HEK293 (cell line): ENCODE measurements at regions not wholly inside any gene's neighbourhood (a gene's known extent, or its start where the extent isn't known, plus 50 kb on each side); places are given as distances from the start of the nearest gene placed in this dataset.
"Not testable (repeated sequence)": the region's sequence is repeated elsewhere in the genome, so short reads cannot be mapped to it uniquely, and the experiment has no call there.

Source experiments
- CTCF ChIA-PET: fragments of 350-600 bp; formaldehyde crosslinking; extraction: SDS; loops from one replicate; lab custom pipeline; 2021; ENCODE audit warnings: antibody characterized with exemption; lab: Yijun Ruan, JAX
- POLR2A ChIA-PET: fragments of 300-600 bp; formaldehyde crosslinking; extraction: SDS; loops from one replicate; lab custom pipeline; 2020; ENCODE audit warnings: antibody characterized with exemption, inconsistent platforms; lab: Yijun Ruan, JAX
- H3K27ac ChIP-seq: fragments of 200-500 bp; sonication (Bioruptor generic); 2 replicates; pipeline ENCODE4 v1.5.1; 2014; ENCODE audit warnings: low read depth, low read length, control low read depth, inconsistent platforms; ENCODE audit errors: extremely low read depth
- H3K36me3 ChIP-seq, 2 experiments: fragments of 200-500 bp in 1 of 2; sonication (Bioruptor generic) in 1 of 2; 1 replicate in 1 of 2; 2 replicates in 1 of 2; pipeline ENCODE4 v1.5.1; 2014 to 2017; ENCODE audit warnings: inconsistent platforms in 2 of 2, low read length in 2 of 2; ENCODE audit not compliant: control insufficient read depth in 2 of 2, insufficient read depth in 1 of 2
- H3K4me1 ChIP-seq: fragments of 200-500 bp; sonication (Bioruptor generic); 2 replicates; pipeline ENCODE4 v1.5.1; 2014; ENCODE audit warnings: mild to moderate bottlenecking, low read length, inconsistent platforms; ENCODE audit not compliant: control insufficient read depth, insufficient read depth
- H3K4me3 ChIP-seq: 2 replicates; pipeline ENCODE4 v1.5.1; 2011; ENCODE audit warnings: low read depth, mild to moderate bottlenecking, control low read depth, low read length, moderate library complexity
- H3K9me3 ChIP-seq: fragments of 200-500 bp; sonication (Bioruptor generic); 2 replicates; pipeline ENCODE4 v1.5.1; 2014; ENCODE audit warnings: low read depth, low read length, inconsistent platforms; ENCODE audit not compliant: control insufficient read depth, insufficient read depth
- GLI4 ChIP-seq: fragments of 450-650 bp; formaldehyde crosslinking; IDR thresholded peaks from 2 replicates; pipeline ENCODE4 v1.5.1; 2016; ENCODE audit warnings: missing biosample characterization, missing genetic modification characterization
- MYNN ChIP-seq: fragments of 450-650 bp; formaldehyde crosslinking; IDR thresholded peaks from 2 replicates; pipeline ENCODE4 v1.5.1; 2016; ENCODE audit warnings: missing biosample characterization, missing genetic modification characterization, borderline replicate concordance
- PRDM1 ChIP-seq: fragments of 450-650 bp; formaldehyde crosslinking; IDR thresholded peaks from 2 replicates; pipeline ENCODE4; 2016; ENCODE audit warnings: missing biosample characterization, missing genetic modification characterization
- SCRT1 ChIP-seq: fragments of 450-650 bp; formaldehyde crosslinking; IDR thresholded peaks from 2 replicates; pipeline ENCODE4 v1.5.1; 2016; ENCODE audit warnings: missing biosample characterization, missing genetic modification characterization, borderline replicate concordance
- SCRT2 ChIP-seq: fragments of 450-650 bp; formaldehyde crosslinking; IDR thresholded peaks from 2 replicates; pipeline ENCODE4 v1.5.1; 2016; ENCODE audit warnings: missing biosample characterization, missing genetic modification characterization
- SP2 ChIP-seq: fragments of 450-650 bp; formaldehyde crosslinking; IDR thresholded peaks from 2 replicates; pipeline ENCODE4 v1.5.1; 2016; ENCODE audit warnings: missing biosample characterization, missing genetic modification characterization
- ZBTB1 ChIP-seq: fragments of 450-650 bp; formaldehyde crosslinking; IDR thresholded peaks from 2 replicates; pipeline ENCODE4 v1.5.1; 2016; ENCODE audit warnings: missing biosample characterization, missing genetic modification characterization
- ZEB2 ChIP-seq: fragments of 450-650 bp; formaldehyde crosslinking; IDR thresholded peaks from 2 replicates; pipeline ENCODE4 v1.5.1; 2016; ENCODE audit warnings: missing biosample characterization, missing genetic modification characterization
- ZNF112 ChIP-seq: fragments of 450-650 bp; formaldehyde crosslinking; IDR thresholded peaks from 2 replicates; pipeline ENCODE4 v1.5.0; 2017; ENCODE audit warnings: missing biosample characterization, missing genetic modification characterization
- ZNF146 ChIP-seq: fragments of 450-650 bp; formaldehyde crosslinking; IDR thresholded peaks from 2 replicates; pipeline ENCODE4 v1.5.1; 2016; ENCODE audit warnings: missing biosample characterization, missing genetic modification characterization
- ZNF16 ChIP-seq: fragments of 450-650 bp; formaldehyde crosslinking; IDR thresholded peaks from 2 replicates; pipeline ENCODE4 v1.5.1; 2016; ENCODE audit warnings: low read depth, missing biosample characterization, missing genetic modification characterization
- ZNF2 ChIP-seq: fragments of 450-650 bp; formaldehyde crosslinking; IDR thresholded peaks from 2 replicates; pipeline ENCODE4 v1.5.1; 2016; ENCODE audit warnings: missing biosample characterization, missing genetic modification characterization
- ZNF341 ChIP-seq: fragments of 450-650 bp; formaldehyde crosslinking; IDR thresholded peaks from 2 replicates; pipeline ENCODE4; 2016; ENCODE audit warnings: low read depth, missing biosample characterization, missing genetic modification characterization
- ZNF423 ChIP-seq: fragments of 450-650 bp; formaldehyde crosslinking; IDR thresholded peaks from 2 replicates; pipeline ENCODE4 v1.5.1; 2016; ENCODE audit warnings: missing biosample characterization, missing genetic modification characterization
- ZNF473 ChIP-seq: fragments of 450-650 bp; formaldehyde crosslinking; IDR thresholded peaks from 2 replicates; pipeline ENCODE4 v1.5.1; 2017; ENCODE audit warnings: missing biosample characterization, missing genetic modification characterization
- ZNF501 ChIP-seq: fragments of 450-650 bp; formaldehyde crosslinking; IDR thresholded peaks from 2 replicates; pipeline ENCODE4 v1.5.1; 2016; ENCODE audit warnings: missing biosample characterization, missing genetic modification characterization
- ZNF549 ChIP-seq: fragments of 450-650 bp; IDR thresholded peaks from 2 replicates; pipeline ENCODE4 v1.5.1; 2018; ENCODE audit warnings: missing biosample characterization, missing genetic modification characterization, mild to moderate bottlenecking, inconsistent platforms, moderate library complexity
- ZNF558 ChIP-seq: fragments of 450-650 bp; formaldehyde crosslinking; IDR thresholded peaks from 2 replicates; pipeline ENCODE4 v1.5.1; 2016; ENCODE audit warnings: missing biosample characterization, missing genetic modification characterization
- ZNF561 ChIP-seq: fragments of 450-650 bp; IDR thresholded peaks from 2 replicates; pipeline ENCODE4 v1.5.1; 2018; ENCODE audit warnings: missing biosample characterization, missing genetic modification characterization, borderline replicate concordance
- ZNF747 ChIP-seq: fragments of 450-650 bp; formaldehyde crosslinking; IDR thresholded peaks from 2 replicates; pipeline ENCODE4 v1.5.1; 2016; ENCODE audit warnings: missing biosample characterization, missing genetic modification characterization
- ZNF830 ChIP-seq: fragments of 450-650 bp; IDR thresholded peaks from 2 replicates; pipeline ENCODE4 v1.5.0; 2018; ENCODE audit warnings: missing biosample characterization, missing genetic modification characterization, low read depth, mild to moderate bottlenecking, moderate library complexity
- TF ChIP-seq, protein P1 (sequence below): fragments of 450-650 bp; formaldehyde crosslinking; IDR thresholded peaks from 2 replicates; pipeline ENCODE4 v1.5.1; 2016; ENCODE audit warnings: missing biosample characterization, missing genetic modification characterization
- TF ChIP-seq, protein P2 (sequence below): fragments of 450-650 bp; formaldehyde crosslinking; IDR thresholded peaks from 2 replicates; pipeline ENCODE4 v1.5.1; 2016; ENCODE audit warnings: missing biosample characterization, missing genetic modification characterization
- TF ChIP-seq, protein P3 (sequence below): fragments of 450-650 bp; formaldehyde crosslinking; IDR thresholded peaks from 2 replicates; pipeline ENCODE4 v1.5.1; 2016; ENCODE audit warnings: missing biosample characterization, missing genetic modification characterization

DNA sequence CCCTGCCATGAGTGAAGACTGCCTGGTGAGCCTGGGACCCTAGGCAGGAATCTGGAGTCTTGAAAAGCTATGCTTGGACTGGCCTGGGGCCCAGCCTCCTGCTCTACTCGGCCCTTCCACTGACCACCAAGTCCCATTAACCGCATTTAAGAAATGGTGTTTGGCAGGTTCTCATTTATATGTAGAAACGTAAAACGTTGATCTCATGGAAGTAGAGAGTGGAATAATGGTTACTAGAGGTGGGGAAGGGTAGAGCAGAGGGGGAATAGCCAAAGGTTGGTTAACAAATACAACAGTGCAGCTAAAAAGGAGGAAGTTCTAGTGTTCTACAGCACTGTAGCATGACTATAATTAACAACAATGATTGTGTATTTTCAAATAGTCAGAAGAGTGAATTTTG lies 72.9 kb upstream of the EED start (continued):
- TF ChIP-seq ZNF558 (tag by site-specific recombination) (no peak), ZNF112 (no peak), ZNF473 (no peak)
- TF ChIP-seq, all 188 proteins: peak for 0

DNA sequence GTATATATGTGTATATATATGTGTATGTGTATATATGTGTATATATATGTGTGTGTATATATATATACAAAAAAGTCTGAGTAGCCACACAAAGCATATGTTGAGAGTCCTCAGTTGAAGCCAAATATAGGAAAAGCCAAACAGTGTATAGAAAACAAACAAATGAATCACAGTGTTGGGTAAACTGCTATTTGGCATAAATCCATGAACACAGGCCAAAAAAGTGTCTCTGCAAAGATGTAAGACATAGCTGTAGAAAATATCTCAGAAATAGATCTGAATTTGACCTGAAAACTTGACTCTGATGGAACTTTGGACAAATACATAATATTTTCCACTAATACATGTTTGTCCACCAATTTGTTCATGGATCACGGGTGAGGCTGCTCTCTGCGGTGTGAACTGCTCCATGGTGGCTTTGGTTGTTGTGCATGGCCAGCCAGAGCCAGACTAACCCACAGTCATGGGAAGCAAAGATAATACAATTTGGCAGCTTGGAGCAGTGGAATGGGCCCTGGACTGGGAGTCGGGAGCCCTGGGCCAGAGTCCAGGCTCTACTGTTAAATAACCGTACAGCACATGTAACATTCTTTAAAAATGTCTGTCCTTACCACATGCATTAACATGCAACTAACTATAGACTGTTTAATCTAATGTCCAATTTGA lies 76.9 kb upstream of the EED start:
- Histone ChIP-seq H3K4me3 (no peak overlapping the region), H3K36me3 (no peaks in the 10 kb centered on the region), H3K27ac (no peak overlapping the region), H3K4me1 (no peaks in the 10 kb centered on the region), H3K9me3 (no peaks in the 10 kb centered on the region)
- no peak for TF ChIP-seq ZNF558 (tag by site-specific recombination)
- POLR2A ChIA-PET: no interaction called here
- CTCF ChIA-PET: interaction anchor here (0.6 kb wide), 2 partner anchors 11 to 28 kb away, joined by 5 read pairs; no protein-coding TSS in a partner anchor

DNA sequence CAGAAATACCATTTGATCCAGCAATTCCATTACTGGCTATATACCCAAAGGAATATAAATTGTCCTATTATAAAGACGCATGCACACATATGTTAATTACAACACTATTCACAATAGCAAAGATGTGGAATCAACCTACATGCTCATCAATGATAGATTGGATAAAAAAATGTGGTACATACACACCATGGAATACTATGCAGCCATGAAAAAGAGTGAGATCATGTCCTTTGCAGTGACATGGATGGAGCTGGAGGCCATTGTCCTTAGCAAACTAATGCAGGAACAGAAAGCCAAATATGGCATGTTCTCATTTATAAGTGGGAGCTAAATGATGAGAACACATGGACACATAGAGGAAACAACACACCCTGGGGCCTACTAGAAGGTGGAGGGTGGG lies 78.3 kb upstream of the EED start:
- TF ChIP-seq, protein P1, sequence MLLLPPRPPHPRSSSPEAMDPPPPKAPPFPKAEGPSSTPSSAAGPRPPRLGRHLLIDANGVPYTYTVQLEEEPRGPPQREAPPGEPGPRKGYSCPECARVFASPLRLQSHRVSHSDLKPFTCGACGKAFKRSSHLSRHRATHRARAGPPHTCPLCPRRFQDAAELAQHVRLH (tag by site-specific recombination): peak; percentile 57; the same call in 1 of the 2 replicates
- peak; percentile 97 for TF ChIP-seq ZNF146
- POLR2A ChIA-PET, H3K4me1 ChIP-seq, H3K27ac ChIP-seq, H3K36me3 ChIP-seq, H3K9me3 ChIP-seq, H3K4me3 ChIP-seq: not testable (repeated sequence)
- CTCF ChIA-PET: interaction anchor here (0.6 kb wide), 1 partner anchor 31 kb away, joined by 3 read pairs; no protein-coding TSS in a partner anchor

DNA sequence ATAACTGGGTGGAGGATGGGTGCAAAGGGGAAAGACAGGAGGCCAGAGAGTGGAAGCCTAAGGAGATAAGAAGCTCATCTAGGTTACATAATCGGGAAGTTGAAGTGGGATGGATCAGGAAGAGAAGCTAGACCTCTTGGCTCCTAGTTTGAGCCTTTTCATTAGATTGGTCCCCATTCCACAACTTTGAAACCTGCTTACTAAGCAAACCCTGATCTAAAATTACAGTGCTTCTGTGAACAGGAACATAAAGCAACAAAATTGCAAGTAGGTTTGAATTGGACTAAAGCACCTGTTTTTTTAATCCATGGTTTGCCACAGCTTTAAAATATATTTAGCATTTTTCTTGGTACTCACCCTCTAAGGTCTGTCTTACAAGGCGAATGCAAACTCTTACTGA lies 80.4 kb upstream of the EED start:
- no peak overlapping the region for H3K4me3 ChIP-seq
- no peak for TF ChIP-seq MYNN (tag by site-specific recombination)
- TF ChIP-seq ZNF16 (tag by site-specific recombination): no peak
- TF ChIP-seq SP2 (tag by site-specific recombination): no peak
- no peak for TF ChIP-seq ZNF747 (tag by site-specific recombination)
- TF ChIP-seq ZNF549: no peak
- no peak for TF ChIP-seq ZNF501 (tag by site-specific recombination)
- TF ChIP-seq PRDM1 (tag by site-specific recombination): no peak
- TF ChIP-seq, protein P1 (tag by site-specific recombination): no peak
- TF ChIP-seq, protein P2, sequence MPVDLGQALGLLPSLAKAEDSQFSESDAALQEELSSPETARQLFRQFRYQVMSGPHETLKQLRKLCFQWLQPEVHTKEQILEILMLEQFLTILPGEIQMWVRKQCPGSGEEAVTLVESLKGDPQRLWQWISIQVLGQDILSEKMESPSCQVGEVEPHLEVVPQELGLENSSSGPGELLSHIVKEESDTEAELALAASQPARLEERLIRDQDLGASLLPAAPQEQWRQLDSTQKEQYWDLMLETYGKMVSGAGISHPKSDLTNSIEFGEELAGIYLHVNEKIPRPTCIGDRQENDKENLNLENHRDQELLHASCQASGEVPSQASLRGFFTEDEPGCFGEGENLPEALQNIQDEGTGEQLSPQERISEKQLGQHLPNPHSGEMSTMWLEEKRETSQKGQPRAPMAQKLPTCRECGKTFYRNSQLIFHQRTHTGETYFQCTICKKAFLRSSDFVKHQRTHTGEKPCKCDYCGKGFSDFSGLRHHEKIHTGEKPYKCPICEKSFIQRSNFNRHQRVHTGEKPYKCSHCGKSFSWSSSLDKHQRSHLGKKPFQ: no peak
- no peak for TF ChIP-seq SCRT1 (tag by site-specific recombination)
- TF ChIP-seq ZNF423: no peak
- TF ChIP-seq, protein P3, sequence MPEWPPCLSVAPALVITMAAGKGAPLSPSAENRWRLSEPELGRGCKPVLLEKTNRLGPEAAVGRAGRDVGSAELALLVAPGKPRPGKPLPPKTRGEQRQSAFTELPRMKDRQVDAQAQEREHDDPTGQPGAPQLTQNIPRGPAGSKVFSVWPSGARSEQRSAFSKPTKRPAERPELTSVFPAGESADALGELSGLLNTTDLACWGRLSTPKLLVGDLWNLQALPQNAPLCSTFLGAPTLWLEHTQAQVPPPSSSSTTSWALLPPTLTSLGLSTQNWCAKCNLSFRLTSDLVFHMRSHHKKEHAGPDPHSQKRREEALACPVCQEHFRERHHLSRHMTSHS (tag by site-specific recombination): no peak
- TF ChIP-seq ZBTB1 (tag by site-specific recombination): no peak
- no peak for TF ChIP-seq ZNF341 (tag by site-specific recombination)
- no peak for TF ChIP-seq ZNF561 (tag by site-specific recombination)
- no peak for TF ChIP-seq ZEB2 (tag by site-specific recombination)
- TF ChIP-seq ZNF830 (tag by site-specific recombination): no peak
- no peak for TF ChIP-seq SCRT2 (tag by site-specific recombination)
- no peak for TF ChIP-seq GLI4 (tag by site-specific recombination)
- TF ChIP-seq ZNF2 (tag by site-specific recombination): no peak
- TF ChIP-seq, all 188 proteins: peak for 0
- no peaks in the 10 kb centered on the region for H3K4me1 ChIP-seq
- H3K27ac ChIP-seq: no peak overlapping the region
- H3K36me3 ChIP-seq: no peaks in the 10 kb centered on the region
- POLR2A ChIA-PET: no interaction called here
- no peaks in the 10 kb centered on the region for H3K9me3 ChIP-seq
- CTCF ChIA-PET: interaction anchor here (0.8 to 1.4 kb wide), 3 partner anchors 10 to 30 kb away, joined by 3 to 6 read pairs (median 5); no protein-coding TSS in a partner anchor
